ENCODE measurements at regions not wholly inside any gene's neighbourhood (a gene's known extent, or its start where the extent isn't known, plus 50 kb on each side); places are given as distances from the start of the nearest gene placed in this dataset.

- Histone ChIP-seq H3K36me3 (ENCODE audit: insufficient read depth, low read length, poor library complexity, severe bottlenecking) (no peaks in the 10 kb centered on the region), H3K4me1 (ENCODE audit: insufficient read depth, low read length, poor library complexity, severe bottlenecking) (no peaks in the 10 kb centered on the region), H3K4me3 (ENCODE audit: low read depth, low read length, poor library complexity, severe bottlenecking) (no peak overlapping the region), H3K9me3 (ENCODE audit: low read depth, low read length, poor library complexity, severe bottlenecking) (no peaks in the 10 kb centered on the region), H3K27ac (ENCODE audit: low read depth, low read length, poor library complexity, severe bottlenecking) (no peak overlapping the region), H3K27me3 (replicated peaks; ENCODE audit: insufficient read depth, low read depth, low read length, poor library complexity) (no peaks in the 10 kb centered on the region)
- ChIA-PET CTCF (no interaction called here), POLR2A (ENCODE audit: low non-redundant PET) (no interaction called here)
- no TSS peak for BruUV-seq (replicated peaks)
- TF ChIP-seq CTCF (conservative IDR thresholded peaks at IDR 0.05; ENCODE audit: low read depth, low read length) (no peak), EZH2 (IDR thresholded peaks at IDR 0.05; ENCODE audit: borderline replicate concordance, low read depth, low read length, poor library complexity, severe bottlenecking) (no peak)
- intact Hi-C loops (cut with micrococcal nuclease; ENCODE audit: unreplicated experiment), result no loop called here
- DNase-seq (ENCODE audit: low spot score), result no peak
Measured at GRCh38 chr13:89862691-89863036, 1484.8 kb upstream of the MIR17HG start.

GRCh38 chr13:89865164-89866064, 1482.1 kb upstream of the MIR17HG start:
- no peak overlapping the region for H3K4me3 ChIP-seq (ENCODE audit: low read depth, low read length, poor library complexity, severe bottlenecking)
- H3K9me3 ChIP-seq (ENCODE audit: low read depth, low read length, poor library complexity, severe bottlenecking), result no peaks in the 10 kb centered on the region
- no peaks in the 10 kb centered on the region for H3K27me3 ChIP-seq (replicated peaks; ENCODE audit: insufficient read depth, low read depth, low read length, poor library complexity)
- CTCF ChIA-PET, result no interaction called here
- intact Hi-C loops (cut with micrococcal nuclease; ENCODE audit: unreplicated experiment), result no loop called here
- H3K27ac ChIP-seq (ENCODE audit: low read depth, low read length, poor library complexity, severe bottlenecking), result no peak overlapping the region
- TF ChIP-seq EZH2 (IDR thresholded peaks at IDR 0.05; ENCODE audit: borderline replicate concordance, low read depth, low read length, poor library complexity, severe bottlenecking) (no peak), CTCF (conservative IDR thresholded peaks at IDR 0.05; ENCODE audit: low read depth, low read length) (no peak)
- DNase-seq (ENCODE audit: low spot score), result no peak
- POLR2A ChIA-PET (ENCODE audit: low non-redundant PET), result no interaction called here
- H3K36me3 ChIP-seq (ENCODE audit: insufficient read depth, low read length, poor library complexity, severe bottlenecking), result no peaks in the 10 kb centered on the region
- no TSS peak for BruUV-seq (replicated peaks)
- H3K4me1 ChIP-seq (ENCODE audit: insufficient read depth, low read length, poor library complexity, severe bottlenecking), result no peaks in the 10 kb centered on the region

GRCh38 chr13:89869312-89869711, 1478.2 kb upstream of the MIR17HG start:
- POLR2A ChIA-PET (ENCODE audit: low non-redundant PET), result no interaction called here
- no peaks in the 10 kb centered on the region for H3K9me3 ChIP-seq (ENCODE audit: low read depth, low read length, poor library complexity, severe bottlenecking)
- H3K4me3 ChIP-seq (ENCODE audit: low read depth, low read length, poor library complexity, severe bottlenecking), result no peak overlapping the region
- TF ChIP-seq EZH2 (IDR thresholded peaks at IDR 0.05; ENCODE audit: borderline replicate concordance, low read depth, low read length, poor library complexity, severe bottlenecking), result no peak
- no peak for TF ChIP-seq CTCF (conservative IDR thresholded peaks at IDR 0.05; ENCODE audit: low read depth, low read length)
- BruUV-seq (replicated peaks), result no TSS peak
- H3K36me3 ChIP-seq (ENCODE audit: insufficient read depth, low read length, poor library complexity, severe bottlenecking), result no peaks in the 10 kb centered on the region
- no peaks in the 10 kb centered on the region for H3K27me3 ChIP-seq (replicated peaks; ENCODE audit: insufficient read depth, low read depth, low read length, poor library complexity)
- no peak for DNase-seq (ENCODE audit: low spot score)
- no peaks in the 10 kb centered on the region for H3K4me1 ChIP-seq (ENCODE audit: insufficient read depth, low read length, poor library complexity, severe bottlenecking)
- CTCF ChIA-PET, result no interaction called here
- H3K27ac ChIP-seq (ENCODE audit: low read depth, low read length, poor library complexity, severe bottlenecking), result no peak overlapping the region
- intact Hi-C loops (cut with micrococcal nuclease; ENCODE audit: unreplicated experiment), result no loop called here

All from A673 (cell line).